Panc1 (cell line): ENCODE measurements at regions not wholly inside any gene's neighbourhood (a gene's known extent, or its start where the extent isn't known, plus 50 kb on each side); places are given as distances from the start of the nearest gene placed in this dataset.

Experiments used
- ATAC-seq: fragments of 200-7000 bp; cut with Tn5 transposase; 2 replicates; pipeline ENCODE4 v1.9.1; 2020; ENCODE audit warnings: mild to moderate bottlenecking, moderate library complexity
- BruUV-seq: library from RNA; stranded (reverse); fragments of 400-500 nt; replicated peaks from 2 replicates; lab custom pipeline; 2021; lab: Mats Ljungman, UMichigan
- CTCF ChIA-PET: fragments of 300-600 bp; sonication (Branson Sonifier 250); formaldehyde crosslinking; loops from one replicate; lab custom pipeline; 2022; ENCODE audit warnings: antibody characterized with exemption; lab: Charles Lee
- POLR2A ChIA-PET: fragments of 300-600 bp; sonication (Branson Sonifier 250); formaldehyde crosslinking; loops from one replicate; lab custom pipeline; 2022; ENCODE audit warnings: antibody characterized with exemption; lab: Charles Lee
- DNase-seq: peaks from one replicate; pipeline ENCODE4 v3.0.0-alpha.2; 2010; ENCODE audit warnings: low read depth, low spot score
- H3K27ac ChIP-seq: 2 replicates; pipeline ENCODE4 v1.5.1; 2011; ENCODE audit warnings: mild to moderate bottlenecking, low read length, inconsistent platforms
- H3K27me3 ChIP-seq: fragments of 200-500 bp; sonication (Bioruptor generic); 2 replicates; pipeline ENCODE4 v1.6.0; 2014; ENCODE audit warnings: low read length, inconsistent platforms; ENCODE audit not compliant: control insufficient read depth, insufficient read depth
- H3K36me3 ChIP-seq: fragments of 200-500 bp; sonication (Bioruptor generic); 2 replicates; pipeline ENCODE4 v1.5.1; 2014; ENCODE audit warnings: inconsistent platforms, mild to moderate bottlenecking, low read length, moderate library complexity; ENCODE audit not compliant: control insufficient read depth, insufficient read depth
- H3K4me1 ChIP-seq: 2 replicates; pipeline ENCODE4 v1.5.1; 2011; ENCODE audit warnings: inconsistent platforms, mild to moderate bottlenecking, low read length, moderate library complexity; ENCODE audit not compliant: control insufficient read depth, insufficient read depth
- H3K4me3 ChIP-seq, 2 experiments: 2 replicates each; pipeline ENCODE4 v1.5.1; 2011 to 2012; ENCODE audit warnings: low read depth in 2 of 2, low read length in 2 of 2, mild to moderate bottlenecking in 2 of 2, inconsistent platforms in 1 of 2, moderate library complexity in 1 of 2
- H3K9me3 ChIP-seq: fragments of 200-500 bp; sonication (Bioruptor generic); 2 replicates; pipeline ENCODE4 v1.5.1; 2014; ENCODE audit warnings: low read depth, mild to moderate bottlenecking, inconsistent platforms, low read length, moderate library complexity; ENCODE audit not compliant: control insufficient read depth, insufficient read depth
- POLR2AphosphoS5 ChIP-seq: IDR thresholded peaks from 2 replicates; pipeline ENCODE4 v1.6.1; 2012; ENCODE audit warnings: mild to moderate bottlenecking, low read depth, low read length, moderate library complexity
- SIN3A ChIP-seq: IDR thresholded peaks from 2 replicates; pipeline ENCODE4 v1.6.1; 2012; ENCODE audit warnings: low read depth, mild to moderate bottlenecking, low read length, moderate library complexity, borderline replicate concordance; ENCODE audit not compliant: insufficient read depth
- TCF7L2 ChIP-seq: IDR thresholded peaks from 2 replicates; pipeline ENCODE4 v1.6.1; 2011; ENCODE audit warnings: mild to moderate bottlenecking, low read depth, low read length, inconsistent platforms
- in situ Hi-C: cut with HindIII; loops from 2 replicates; pipeline ENCODE4 v1.10.0; 2016; ENCODE audit warnings: low sequenced_read_pairs, low pct_unique_long_range_greater_than_20kb
- intact Hi-C: fragments of 100-400 bp; cut with micrococcal nuclease; formaldehyde crosslinking; loops from one replicate; pipeline ENCODE4 v1.10.0; 2022; ENCODE audit not compliant: unreplicated experiment
- TF ChIP-seq, protein P1 (sequence below), 2 experiments: IDR thresholded peaks; 2 replicates each; pipeline ENCODE4 v1.6.1; 2011 to 2012; ENCODE audit warnings: low read depth in 2 of 2, control low read depth in 1 of 2, low read length in 1 of 2, mild to moderate bottlenecking in 1 of 2, moderate library complexity in 1 of 2; ENCODE audit not compliant: insufficient read depth in 1 of 2
- TF ChIP-seq, protein P2 (sequence below): fragments of 450-650 bp; IDR thresholded peaks from 2 replicates; pipeline ENCODE4 v1.5.1; 2017; ENCODE audit warnings: mild to moderate bottlenecking

DNA sequence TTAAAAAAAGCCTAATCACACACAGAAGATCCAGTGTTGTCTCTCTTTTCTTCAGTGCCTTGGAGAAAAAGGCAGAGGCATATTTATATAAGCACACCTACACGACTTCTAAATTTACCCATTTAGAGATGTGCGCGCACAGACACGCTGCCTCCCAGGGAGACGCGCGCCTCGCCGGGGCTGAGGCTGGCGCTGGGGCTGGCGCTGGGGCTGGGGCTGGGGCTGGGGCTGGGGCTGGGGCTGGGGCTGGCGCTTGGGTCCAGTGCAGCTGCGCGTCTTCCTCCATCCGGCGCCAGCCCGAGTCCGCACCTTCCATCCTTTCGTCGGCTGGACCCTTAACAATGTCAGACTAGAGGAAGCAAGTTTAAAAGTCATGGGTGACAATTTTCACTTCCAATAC, 118.4 kb upstream of the ARID2 start:
- intact Hi-C loops: no loop called here
- ChIA-PET CTCF (no interaction called here), POLR2A (no interaction called here)
- no peak for DNase-seq
- BruUV-seq: no TSS peak
- Histone ChIP-seq H3K27ac (no peak overlapping the region), H3K4me1 (no peaks in the 10 kb centered on the region), H3K27me3 (no peaks in the 10 kb centered on the region), H3K9me3 (peaks cover 2% of the 10 kb centered on the region; the same call in 1 of the 2 replicates), H3K4me3 (no peak overlapping the region), H3K36me3 (no peaks in the 10 kb centered on the region)
- in situ Hi-C loops: no loop called here
- TF ChIP-seq SIN3A (no peak), POLR2AphosphoS5 (no peak), TCF7L2 (no peak)
- TF ChIP-seq, protein P1, sequence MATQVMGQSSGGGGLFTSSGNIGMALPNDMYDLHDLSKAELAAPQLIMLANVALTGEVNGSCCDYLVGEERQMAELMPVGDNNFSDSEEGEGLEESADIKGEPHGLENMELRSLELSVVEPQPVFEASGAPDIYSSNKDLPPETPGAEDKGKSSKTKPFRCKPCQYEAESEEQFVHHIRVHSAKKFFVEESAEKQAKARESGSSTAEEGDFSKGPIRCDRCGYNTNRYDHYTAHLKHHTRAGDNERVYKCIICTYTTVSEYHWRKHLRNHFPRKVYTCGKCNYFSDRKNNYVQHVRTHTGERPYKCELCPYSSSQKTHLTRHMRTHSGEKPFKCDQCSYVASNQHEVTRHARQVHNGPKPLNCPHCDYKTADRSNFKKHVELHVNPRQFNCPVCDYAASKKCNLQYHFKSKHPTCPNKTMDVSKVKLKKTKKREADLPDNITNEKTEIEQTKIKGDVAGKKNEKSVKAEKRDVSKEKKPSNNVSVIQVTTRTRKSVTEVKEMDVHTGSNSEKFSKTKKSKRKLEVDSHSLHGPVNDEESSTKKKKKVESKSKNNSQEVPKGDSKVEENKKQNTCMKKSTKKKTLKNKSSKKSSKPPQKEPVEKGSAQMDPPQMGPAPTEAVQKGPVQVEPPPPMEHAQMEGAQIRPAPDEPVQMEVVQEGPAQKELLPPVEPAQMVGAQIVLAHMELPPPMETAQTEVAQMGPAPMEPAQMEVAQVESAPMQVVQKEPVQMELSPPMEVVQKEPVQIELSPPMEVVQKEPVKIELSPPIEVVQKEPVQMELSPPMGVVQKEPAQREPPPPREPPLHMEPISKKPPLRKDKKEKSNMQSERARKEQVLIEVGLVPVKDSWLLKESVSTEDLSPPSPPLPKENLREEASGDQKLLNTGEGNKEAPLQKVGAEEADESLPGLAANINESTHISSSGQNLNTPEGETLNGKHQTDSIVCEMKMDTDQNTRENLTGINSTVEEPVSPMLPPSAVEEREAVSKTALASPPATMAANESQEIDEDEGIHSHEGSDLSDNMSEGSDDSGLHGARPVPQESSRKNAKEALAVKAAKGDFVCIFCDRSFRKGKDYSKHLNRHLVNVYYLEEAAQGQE (IDR thresholded peaks at IDR 0.05; ENCODE audit: insufficient read depth in 1 of 2, low read depth in 2 of 2, low read length in 1 of 2): no peak
- TF ChIP-seq, protein P2, sequence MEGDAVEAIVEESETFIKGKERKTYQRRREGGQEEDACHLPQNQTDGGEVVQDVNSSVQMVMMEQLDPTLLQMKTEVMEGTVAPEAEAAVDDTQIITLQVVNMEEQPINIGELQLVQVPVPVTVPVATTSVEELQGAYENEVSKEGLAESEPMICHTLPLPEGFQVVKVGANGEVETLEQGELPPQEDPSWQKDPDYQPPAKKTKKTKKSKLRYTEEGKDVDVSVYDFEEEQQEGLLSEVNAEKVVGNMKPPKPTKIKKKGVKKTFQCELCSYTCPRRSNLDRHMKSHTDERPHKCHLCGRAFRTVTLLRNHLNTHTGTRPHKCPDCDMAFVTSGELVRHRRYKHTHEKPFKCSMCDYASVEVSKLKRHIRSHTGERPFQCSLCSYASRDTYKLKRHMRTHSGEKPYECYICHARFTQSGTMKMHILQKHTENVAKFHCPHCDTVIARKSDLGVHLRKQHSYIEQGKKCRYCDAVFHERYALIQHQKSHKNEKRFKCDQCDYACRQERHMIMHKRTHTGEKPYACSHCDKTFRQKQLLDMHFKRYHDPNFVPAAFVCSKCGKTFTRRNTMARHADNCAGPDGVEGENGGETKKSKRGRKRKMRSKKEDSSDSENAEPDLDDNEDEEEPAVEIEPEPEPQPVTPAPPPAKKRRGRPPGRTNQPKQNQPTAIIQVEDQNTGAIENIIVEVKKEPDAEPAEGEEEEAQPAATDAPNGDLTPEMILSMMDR: no peak
- ATAC-seq: no peak

DNA sequence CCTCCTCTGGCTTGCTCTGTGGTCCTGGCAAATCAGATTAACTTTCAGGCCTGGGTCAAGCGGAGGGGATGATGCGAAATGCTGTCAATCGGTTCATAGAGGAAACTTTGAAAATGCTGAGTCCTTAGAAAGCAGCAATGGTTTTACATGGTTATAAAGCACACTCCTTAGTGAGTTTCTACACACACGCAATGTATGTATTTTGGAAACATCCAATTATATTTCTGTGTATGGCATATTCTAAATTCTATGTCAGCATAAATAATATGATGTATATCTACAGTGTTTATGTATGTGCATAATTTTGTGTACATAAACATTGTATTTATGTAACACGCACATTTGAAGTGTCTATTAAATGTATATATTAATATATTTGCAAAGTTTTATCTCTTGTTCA, 118.0 kb upstream of the ARID2 start:
- in situ Hi-C loops (no loop called here), intact Hi-C loops (no loop called here)
- TF ChIP-seq, protein P2: no peak
- no peak for TF ChIP-seq SIN3A
- no peak for TF ChIP-seq POLR2AphosphoS5
- TF ChIP-seq TCF7L2: no peak
- TF ChIP-seq, protein P1 (IDR thresholded peaks at IDR 0.05; ENCODE audit: insufficient read depth in 1 of 2, low read depth in 2 of 2, low read length in 1 of 2): no peak
- no TSS peak for BruUV-seq
- DNase-seq: no peak
- POLR2A ChIA-PET: no interaction called here
- H3K9me3 ChIP-seq: no peaks in the 10 kb centered on the region
- no peak overlapping the region for H3K27ac ChIP-seq
- no peak overlapping the region for H3K4me3 ChIP-seq
- H3K4me1 ChIP-seq: no peaks in the 10 kb centered on the region
- no peak for ATAC-seq
- H3K36me3 ChIP-seq: no peaks in the 10 kb centered on the region
- CTCF ChIA-PET: no interaction called here
- no peaks in the 10 kb centered on the region for H3K27me3 ChIP-seq
